B cell (primary cell): ENCODE measurements at regions not wholly inside any gene's neighbourhood (a gene's known extent, or its start where the extent isn't known, plus 50 kb on each side); places are given as distances from the start of the nearest gene placed in this dataset.

Experiments used
- CTCF ChIP-seq: fragments of 200-600 bp; IDR thresholded peaks from one replicate; pipeline ENCODE4 v1.8.0; 2022; ENCODE audit warnings: antibody characterized with exemption, mild to moderate bottlenecking
- EZH2 ChIP-seq: IDR thresholded peaks from 2 replicates; pipeline ENCODE4 v1.6.1; 2012; ENCODE audit warnings: borderline replicate concordance, low read depth, mild to moderate bottlenecking, moderate library complexity, low read length; ENCODE audit not compliant: insufficient read depth, poor library complexity, severe bottlenecking

GRCh38 chr4:11014199-11014598 is 329.6 kb upstream of the CLNK start:
- TF ChIP-seq CTCF = no peak
- no peak for TF ChIP-seq EZH2
